ENCODE measurements at regions not wholly inside any gene's neighbourhood (a gene's known extent, or its start where the extent isn't known, plus 50 kb on each side); places are given as distances from the start of the nearest gene placed in this dataset.
A peak's percentile ranks its signal among the peaks of the same experiment; 100 is the strongest.

DNA sequence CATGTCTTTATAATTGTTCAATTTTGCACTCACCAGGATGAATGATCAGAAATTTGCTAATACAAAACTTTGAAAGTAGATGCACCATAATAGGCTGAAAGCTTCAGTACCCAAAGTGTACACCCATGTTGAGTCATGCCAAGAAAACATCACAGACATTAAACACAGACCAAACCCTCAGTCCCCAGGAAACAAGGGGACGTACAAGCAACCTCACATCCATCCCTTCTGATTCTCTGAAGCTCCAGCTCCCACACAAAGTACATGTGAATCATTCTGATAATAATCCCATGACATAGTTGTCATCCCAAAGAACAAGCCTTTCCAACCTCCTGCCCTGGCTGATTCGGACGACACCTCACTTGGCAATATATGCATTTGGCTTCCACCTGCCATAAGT lies 183.8 kb downstream of the SNX19 start:
- no peaks in the 10 kb centered on the region for H3K36me3 ChIP-seq
- H3K27ac ChIP-seq (replicated peaks), result no peak overlapping the region
- H3K27me3 ChIP-seq (ENCODE audit: low read depth), result no peaks in the 10 kb centered on the region
- no peak for TF ChIP-seq CTCF (IDR thresholded peaks at IDR 0.05; ENCODE audit: borderline replicate concordance)
- peaks cover 45% of the 10 kb centered on the region for H3K9me3 ChIP-seq (replicated peaks)
- H3K4me3 ChIP-seq, result no peak overlapping the region
- H3K4me1 ChIP-seq, result peaks cover 19% of the 10 kb centered on the region
- no peak for DNase-seq
- intact Hi-C loops (cut with micrococcal nuclease), result loop anchor here (10.0 kb wide), 1 partner anchor 298 kb away; no protein-coding TSS in a partner anchor

- intact Hi-C loops (cut with micrococcal nuclease), result loop anchor here (10.0 kb wide), 1 partner anchor 302 kb away; no protein-coding TSS in a partner anchor
Observed at GRCh38 chr11:130737041-130737830, 179.0 kb downstream of the SNX19 start.

GRCh38 chr11:130737866-130738431 lies 178.3 kb downstream of the SNX19 start:
- TF ChIP-seq CTCF (IDR thresholded peaks at IDR 0.05; ENCODE audit: borderline replicate concordance), result no peak
- Histone ChIP-seq H3K4me3 (peak overlapping the region; percentile 34), H3K27me3 (ENCODE audit: low read depth) (no peaks in the 10 kb centered on the region), H3K36me3 (no peaks in the 10 kb centered on the region), H3K9me3 (replicated peaks) (peaks cover 46% of the 10 kb centered on the region), H3K4me1 (peaks cover 23% of the 10 kb centered on the region), H3K27ac (replicated peaks) (peak overlapping the region; percentile 78)
- DNase-seq, result peak; percentile 78
- intact Hi-C loops (cut with micrococcal nuclease), result loop anchor here (10.0 kb wide), 1 partner anchor 303 kb away; no protein-coding TSS in a partner anchor

More at GRCh38 chr11:130737041-130737830, 179.0 kb downstream of the SNX19 start:
- no peaks in the 10 kb centered on the region for H3K27me3 ChIP-seq (ENCODE audit: low read depth)
- no peak for TF ChIP-seq CTCF (IDR thresholded peaks at IDR 0.05; ENCODE audit: borderline replicate concordance)
- DNase-seq, result no peak
- no peak overlapping the region for H3K4me3 ChIP-seq
- peaks cover 23% of the 10 kb centered on the region for H3K4me1 ChIP-seq
- peaks cover 43% of the 10 kb centered on the region for H3K9me3 ChIP-seq (replicated peaks)
- peak overlapping the region; percentile 78 for H3K27ac ChIP-seq (replicated peaks)
- H3K36me3 ChIP-seq, result no peaks in the 10 kb centered on the region

DNA sequence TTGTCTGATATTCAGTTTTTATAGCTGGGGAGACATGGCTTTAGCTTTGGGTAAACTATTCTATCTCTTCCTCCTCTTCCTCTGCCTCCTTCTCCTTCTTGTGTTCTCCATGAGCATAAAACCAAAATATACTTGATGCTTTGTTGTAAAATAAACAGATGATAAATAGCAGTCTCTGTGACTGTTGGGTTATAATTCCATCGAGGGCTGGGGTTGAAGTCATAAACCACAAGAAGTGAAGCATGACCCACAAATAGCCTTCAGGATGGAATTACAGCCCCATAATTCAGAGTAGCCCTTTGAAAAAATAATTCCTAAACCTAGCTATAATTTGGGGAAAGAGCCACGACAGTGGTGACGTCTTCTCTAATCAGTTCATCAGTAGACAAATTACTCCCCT lies 177.7 kb downstream of the SNX19 start:
- H3K4me1 ChIP-seq, result peaks cover 23% of the 10 kb centered on the region
- DNase-seq, result no peak
- H3K9me3 ChIP-seq (replicated peaks), result peaks cover 42% of the 10 kb centered on the region
- TF ChIP-seq CTCF (IDR thresholded peaks at IDR 0.05; ENCODE audit: borderline replicate concordance), result no peak
- intact Hi-C loops (cut with micrococcal nuclease), result loop anchor here (10.0 kb wide), 1 partner anchor 304 kb away; no protein-coding TSS in a partner anchor
- no peaks in the 10 kb centered on the region for H3K36me3 ChIP-seq
- H3K27ac ChIP-seq (replicated peaks), result peak overlapping the region; percentile 78
- peak overlapping the region; percentile 34 for H3K4me3 ChIP-seq
- no peaks in the 10 kb centered on the region for H3K27me3 ChIP-seq (ENCODE audit: low read depth)

- Histone ChIP-seq H3K27me3 (ENCODE audit: low read depth) (no peaks in the 10 kb centered on the region), H3K9me3 (replicated peaks) (peaks cover 26% of the 10 kb centered on the region), H3K36me3 (no peaks in the 10 kb centered on the region), H3K4me3 (no peak overlapping the region), H3K4me1 (peaks cover 23% of the 10 kb centered on the region), H3K27ac (replicated peaks) (no peak overlapping the region)
- no peak for DNase-seq
- no peak for TF ChIP-seq CTCF (IDR thresholded peaks at IDR 0.05; ENCODE audit: borderline replicate concordance)
- intact Hi-C loops (cut with micrococcal nuclease), result no loop called here
Observed at GRCh38 chr11:130740819-130741218, 175.5 kb downstream of the SNX19 start.
